Glomerular endothelial cell (primary cell): ENCODE measurements at regions not wholly inside any gene's neighbourhood (a gene's known extent, or its start where the extent isn't known, plus 50 kb on each side); places are given as distances from the start of the nearest gene placed in this dataset.
"Not testable (repeated sequence)": the region's sequence is repeated elsewhere in the genome, so short reads cannot be mapped to it uniquely, and the experiment has no call there.

Source experiments
- DNase-seq: peaks from one replicate; pipeline ENCODE4 v3.0.0-alpha.2; 2011; ENCODE audit warnings: low read depth, low spot score; ENCODE audit errors: extremely low read depth

- no peak for DNase-seq
Measured at GRCh38 chr10:125605167-125605566, 77.8 kb downstream of the TEX36 start.

GRCh38 chr10:125602825-125603224 is 80.1 kb downstream of the TEX36 start:
- no peak for DNase-seq

GRCh38 chr10:125599194-125599593 is 83.8 kb downstream of the TEX36 start:
- no peak for DNase-seq

- no peak for DNase-seq
Measured at GRCh38 chr10:125595911-125596310, 87.1 kb downstream of the TEX36 start.

GRCh38 chr10:125593644-125594043 is 89.3 kb downstream of the TEX36 start:
- DNase-seq: no peak

GRCh38 chr10:125592897-125593296 is 90.1 kb downstream of the TEX36 start:
- no peak for DNase-seq

GRCh38 chr10:125591886-125592285 is 91.1 kb downstream of the TEX36 start:
- DNase-seq: no peak

GRCh38 chr10:125588738-125589137 is 94.2 kb downstream of the TEX36 start:
- DNase-seq: not testable (repeated sequence)

- no peak for DNase-seq
Measured at GRCh38 chr10:125584954-125585353, 98.0 kb downstream of the TEX36 start.

- DNase-seq: no peak
Measured at GRCh38 chr10:125578658-125579315, 104.2 kb downstream of the TEX36 start.

GRCh38 chr10:125575843-125576242 is 107.1 kb downstream of the TEX36 start:
- DNase-seq: no peak

- no peak for DNase-seq
Measured at GRCh38 chr10:125568156-125568555, 114.8 kb downstream of the TEX36 start.

- no peak for DNase-seq
Measured at GRCh38 chr10:125567529-125567928, 115.4 kb downstream of the TEX36 start.

GRCh38 chr10:125565046-125565445 is 117.9 kb downstream of the TEX36 start:
- no peak for DNase-seq

GRCh38 chr10:125564570-125564969 is 118.4 kb downstream of the TEX36 start:
- no peak for DNase-seq

GRCh38 chr10:125562737-125563136 is 120.2 kb downstream of the TEX36 start:
- DNase-seq: no peak

GRCh38 chr10:125560947-125561346 is 122.0 kb downstream of the TEX36 start:
- no peak for DNase-seq

GRCh38 chr10:125559210-125559609 is 123.8 kb downstream of the TEX36 start:
- no peak for DNase-seq

- DNase-seq: no peak
Measured at GRCh38 chr10:125557801-125558505, 125.0 kb downstream of the TEX36 start.

- no peak for DNase-seq
Measured at GRCh38 chr10:125557311-125557710, 125.7 kb downstream of the TEX36 start.

GRCh38 chr10:125556882-125557281 is 126.1 kb downstream of the TEX36 start:
- DNase-seq: no peak

GRCh38 chr10:125555743-125556142 is 127.2 kb downstream of the TEX36 start:
- no peak for DNase-seq
